ENCODE measurements at regions not wholly inside any gene's neighbourhood (a gene's known extent, or its start where the extent isn't known, plus 50 kb on each side); places are given as distances from the start of the nearest gene placed in this dataset.

GRCh38 chr4:163966612-163967011 is 472.1 kb downstream of the TMA16 start:
- TF ChIP-seq CTCF (IDR thresholded peaks at IDR 0.05) (no peak), ZFX (IDR thresholded peaks at IDR 0.05; ENCODE audit: borderline replicate concordance) (no peak)
- no peak overlapping the region for H3K27ac ChIP-seq

- TF ChIP-seq CTCF (IDR thresholded peaks at IDR 0.05): no peak
- no peak for TF ChIP-seq ZFX (IDR thresholded peaks at IDR 0.05; ENCODE audit: borderline replicate concordance)
- no peak overlapping the region for H3K27ac ChIP-seq
Observed at GRCh38 chr4:163967263-163967662, 472.8 kb downstream of the TMA16 start.

GRCh38 chr4:163967710-163968109 is 473.2 kb downstream of the TMA16 start:
- no peak overlapping the region for H3K27ac ChIP-seq

GRCh38 chr4:163969291-163969690 is 474.8 kb downstream of the TMA16 start:
- no peak overlapping the region for H3K27ac ChIP-seq
- TF ChIP-seq ZFX (IDR thresholded peaks at IDR 0.05; ENCODE audit: borderline replicate concordance) (no peak), CTCF (IDR thresholded peaks at IDR 0.05) (no peak)

More at GRCh38 chr4:163967710-163968109, 473.2 kb downstream of the TMA16 start:
- TF ChIP-seq CTCF (IDR thresholded peaks at IDR 0.05) (no peak), ZFX (IDR thresholded peaks at IDR 0.05; ENCODE audit: borderline replicate concordance) (no peak)

- H3K27ac ChIP-seq: no peak overlapping the region
- TF ChIP-seq CTCF (IDR thresholded peaks at IDR 0.05) (no peak), ZFX (IDR thresholded peaks at IDR 0.05; ENCODE audit: borderline replicate concordance) (no peak)
Observed at GRCh38 chr4:163976588-163976987, 482.1 kb downstream of the TMA16 start.

- H3K27ac ChIP-seq: no peak overlapping the region
- TF ChIP-seq ZFX (IDR thresholded peaks at IDR 0.05; ENCODE audit: borderline replicate concordance) (no peak), CTCF (IDR thresholded peaks at IDR 0.05) (no peak)
Observed at GRCh38 chr4:163988391-163988790, 493.9 kb downstream of the TMA16 start.

GRCh38 chr4:163988865-163989264 is 494.4 kb downstream of the TMA16 start:
- TF ChIP-seq CTCF (IDR thresholded peaks at IDR 0.05) (no peak), ZFX (IDR thresholded peaks at IDR 0.05; ENCODE audit: borderline replicate concordance) (no peak)
- no peak overlapping the region for H3K27ac ChIP-seq

Data from 22Rv1 (cell line).